HG02588 (cell line): ENCODE measurements at regions not wholly inside any gene's neighbourhood (a gene's known extent, or its start where the extent isn't known, plus 50 kb on each side); places are given as distances from the start of the nearest gene placed in this dataset.
"Not testable (repeated sequence)": the region's sequence is repeated elsewhere in the genome, so short reads cannot be mapped to it uniquely, and the experiment has no call there.

Experiments used
- ATAC-seq: cut with Tn5 transposase; IDR thresholded peaks from one replicate; pipeline ENCODE4 v1.9.1; 2021; ENCODE audit warnings: mild to moderate bottlenecking, moderate library complexity; ENCODE audit not compliant: unreplicated experiment

- no peak for ATAC-seq
These were observed 71.8 kb downstream of the LARP7 start for GRCh38 chr4:112708772-112709171.

- no peak for ATAC-seq
These were observed 78.3 kb downstream of the LARP7 start for GRCh38 chr4:112714922-112715901.

- ATAC-seq, result no peak
These were observed 80.9 kb downstream of the LARP7 start for GRCh38 chr4:112717856-112718255.

- no peak for ATAC-seq
These were observed 84.7 kb downstream of the LARP7 start for GRCh38 chr4:112721627-112722026.

- no peak for ATAC-seq
These were observed 89.1 kb downstream of the LARP7 start for GRCh38 chr4:112726041-112726440.

GRCh38 chr4:112727728-112728127, 90.8 kb downstream of the LARP7 start:
- ATAC-seq, result not testable (repeated sequence)

GRCh38 chr4:112731715-112732114, 94.8 kb downstream of the LARP7 start:
- no peak for ATAC-seq

GRCh38 chr4:112732142-112732541, 95.2 kb downstream of the LARP7 start:
- ATAC-seq, result no peak

- peak; percentile 76 for ATAC-seq
These were observed 98.6 kb downstream of the LARP7 start for GRCh38 chr4:112735474-112735951.

- ATAC-seq, result peak; percentile 42
These were observed 99.8 kb downstream of the LARP7 start for GRCh38 chr4:112736718-112737135.

GRCh38 chr4:112739442-112739841, 102.5 kb downstream of the LARP7 start:
- no peak for ATAC-seq

GRCh38 chr4:112747036-112747435, 110.1 kb downstream of the LARP7 start:
- no peak for ATAC-seq

GRCh38 chr4:112748352-112748878, 111.5 kb downstream of the LARP7 start:
- no peak for ATAC-seq

- ATAC-seq, result not testable (repeated sequence)
These were observed 113.8 kb downstream of the LARP7 start for GRCh38 chr4:112750749-112751148.

- no peak for ATAC-seq
These were observed 114.5 kb downstream of the LARP7 start for GRCh38 chr4:112751447-112751846.

- ATAC-seq, result no peak
These were observed 115.1 kb downstream of the LARP7 start for GRCh38 chr4:112752061-112752460.

GRCh38 chr4:112752510-112752909, 115.6 kb downstream of the LARP7 start:
- ATAC-seq, result no peak

- ATAC-seq, result no peak
These were observed 116.4 kb downstream of the LARP7 start for GRCh38 chr4:112753333-112753732.

GRCh38 chr4:112759313-112759712, 122.4 kb downstream of the LARP7 start:
- no peak for ATAC-seq

- ATAC-seq, result peak; percentile 67
These were observed 128.5 kb downstream of the LARP7 start for GRCh38 chr4:112765317-112765974.

- no peak for ATAC-seq
These were observed 129.5 kb downstream of the LARP7 start for GRCh38 chr4:112766422-112766821.

GRCh38 chr4:112767386-112767785, 130.4 kb downstream of the LARP7 start:
- ATAC-seq, result no peak
